HL-60 (cell line): ENCODE measurements at regions not wholly inside any gene's neighbourhood (a gene's known extent, or its start where the extent isn't known, plus 50 kb on each side); places are given as distances from the start of the nearest gene placed in this dataset.

ENCODE experiments used
- DNase-seq, 2 experiments: peaks; one replicate each; pipeline ENCODE4 v3.0.0-alpha.2; 2010 to 2020; ENCODE audit warnings: low read depth in 1 of 2, low spot score in 1 of 2
- H3K27ac ChIP-seq: fragments of 250-450 bp; sonication (Bioruptor Pico); replicated peaks from 2 replicates; pipeline ENCODE4 v1.5.1; 2020; ENCODE audit warnings: mild to moderate bottlenecking, moderate library complexity
- H3K27me3 ChIP-seq: fragments of 250-450 bp; sonication (Bioruptor Pico); 2 replicates; pipeline ENCODE4 v1.5.1; 2021; ENCODE audit warnings: mild to moderate bottlenecking, moderate library complexity; ENCODE audit not compliant: insufficient read depth, poor library complexity, severe bottlenecking
- H3K4me3 ChIP-seq: replicated peaks from 2 replicates; pipeline ENCODE4 v1.5.1; 2011; ENCODE audit warnings: mild to moderate bottlenecking, control low read depth, low read length; ENCODE audit not compliant: insufficient read depth
- CTCF ChIP-seq: IDR thresholded peaks from one replicate; pipeline ENCODE4 v1.5.1; 2011; ENCODE audit warnings: low read length, control low read depth, inconsistent platforms; ENCODE audit not compliant: insufficient read depth
- GABPA ChIP-seq: IDR thresholded peaks from 2 replicates; pipeline ENCODE4 v1.6.1; 2012; ENCODE audit warnings: low read depth
- POLR2AphosphoS5 ChIP-seq: IDR thresholded peaks from 2 replicates; pipeline ENCODE4 v1.6.1; 2012; ENCODE audit warnings: low read depth
- REST ChIP-seq: IDR thresholded peaks from 2 replicates; pipeline ENCODE4 v1.6.1; 2012; ENCODE audit warnings: low read depth; ENCODE audit not compliant: insufficient replicate concordance
- SPI1 ChIP-seq: IDR thresholded peaks from 2 replicates; pipeline ENCODE4 v1.6.1; 2012; ENCODE audit warnings: low read depth, mild to moderate bottlenecking, borderline replicate concordance

- no peaks in the 10 kb centered on the region for H3K27me3 ChIP-seq
- no peak for DNase-seq
- H3K27ac ChIP-seq, result no peak overlapping the region
- no peak for TF ChIP-seq SPI1
- TF ChIP-seq GABPA, result no peak
- TF ChIP-seq POLR2AphosphoS5, result no peak
- H3K4me3 ChIP-seq, result no peak overlapping the region
Observed at GRCh38 chr13:111857846-111858560, 208.9 kb upstream of the SOX1 start.

GRCh38 chr13:111858571-111858970 is 208.4 kb upstream of the SOX1 start:
- DNase-seq, result no peak
- TF ChIP-seq GABPA, result no peak
- H3K27ac ChIP-seq, result no peak overlapping the region
- H3K27me3 ChIP-seq, result no peaks in the 10 kb centered on the region
- H3K4me3 ChIP-seq, result no peak overlapping the region

- Histone ChIP-seq H3K27me3 (no peaks in the 10 kb centered on the region), H3K4me3 (no peak overlapping the region), H3K27ac (no peak overlapping the region)
- DNase-seq, result no peak
- TF ChIP-seq REST, result no peak
- TF ChIP-seq CTCF, result no peak
- TF ChIP-seq GABPA, result no peak
- no peak for TF ChIP-seq SPI1
- TF ChIP-seq POLR2AphosphoS5, result no peak
Observed at GRCh38 chr13:111859354-111860230, 207.4 kb upstream of the SOX1 start.

- no peak for TF ChIP-seq GABPA
- TF ChIP-seq POLR2AphosphoS5, result no peak
- no peak for TF ChIP-seq CTCF
- no peak for TF ChIP-seq REST
- DNase-seq, result no peak
- Histone ChIP-seq H3K27ac (no peak overlapping the region), H3K27me3 (no peaks in the 10 kb centered on the region), H3K4me3 (no peak overlapping the region)
Observed at GRCh38 chr13:111860231-111860552, 206.8 kb upstream of the SOX1 start.
